ENCODE measurements at regions not wholly inside any gene's neighbourhood (a gene's known extent, or its start where the extent isn't known, plus 50 kb on each side); places are given as distances from the start of the nearest gene placed in this dataset.

GRCh38 chr10:45061982-45062381 is 61.3 kb downstream of the ZNF22 start:
- TF ChIP-seq CTCF (IDR thresholded peaks at IDR 0.05; ENCODE audit: poor library complexity), result no peak
- no peak for TF ChIP-seq EZH2phosphoT487 (IDR thresholded peaks at IDR 0.05; ENCODE audit: low read depth, severe bottlenecking, unreplicated experiment)
- TF ChIP-seq EZH2 (IDR thresholded peaks at IDR 0.05; ENCODE audit: borderline replicate concordance), result no peak

Data from hepatocyte (in vitro differentiated cells).